ENCODE measurements at regions not wholly inside any gene's neighbourhood (a gene's known extent, or its start where the extent isn't known, plus 50 kb on each side); places are given as distances from the start of the nearest gene placed in this dataset.
A peak's percentile ranks its signal among the peaks of the same experiment; 100 is the strongest.
"Not testable (repeated sequence)": the region's sequence is repeated elsewhere in the genome, so short reads cannot be mapped to it uniquely, and the experiment has no call there.

GRCh38 chr13:78121459-78122348 is 203.1 kb upstream of the EDNRB start:
- Histone ChIP-seq H3K36me3 (ENCODE audit: insufficient read depth, low read length) (no peaks in the 10 kb centered on the region), H3F3A (ENCODE audit: low read depth) (no peaks in the 10 kb centered on the region), H3K9me2 (replicated peaks; ENCODE audit: low read depth, low read length) (no peaks in the 10 kb centered on the region), H3K4me1 (ENCODE audit: insufficient read depth, low read length, poor library complexity, severe bottlenecking) (no peaks in the 10 kb centered on the region), H3K27me3 (ENCODE audit: insufficient read depth, low read length, poor library complexity, severe bottlenecking) (no peaks in the 10 kb centered on the region), H3K9ac (ENCODE audit: low read depth, low read length, poor library complexity, severe bottlenecking) (no peak overlapping the region), H3K4me2 (ENCODE audit: low read depth, low read length, poor library complexity, severe bottlenecking) (peak overlapping the region; percentile 40), H4K20me1 (ENCODE audit: insufficient read depth, low read length, poor library complexity, severe bottlenecking) (no peaks in the 10 kb centered on the region), H3K79me2 (ENCODE audit: insufficient read depth, low read length) (no peaks in the 10 kb centered on the region), H3K4me3 (ENCODE audit: low read length, poor library complexity, severe bottlenecking) (no peak overlapping the region), H2AFZ (ENCODE audit: low read length) (0 out of 2 replicates have a peak overlapping the region, but pooled peaks have one; percentile 55), H3K9me3 (ENCODE audit: insufficient read depth, low read depth, low read length) (no peaks in the 10 kb centered on the region; the same call in 1 of the 2 replicates)
- TF ChIP-seq EZH2phosphoT487 (IDR thresholded peaks at IDR 0.05; ENCODE audit: borderline replicate concordance), result no peak
- peak; percentile 95 for TF ChIP-seq CTCF (conservative IDR thresholded peaks at IDR 0.05; ENCODE audit: low read length)

- TF ChIP-seq CTCF (conservative IDR thresholded peaks at IDR 0.05; ENCODE audit: low read length), result no peak
- TF ChIP-seq EZH2phosphoT487 (IDR thresholded peaks at IDR 0.05; ENCODE audit: borderline replicate concordance), result no peak
- no peaks in the 10 kb centered on the region for H3K79me2 ChIP-seq (ENCODE audit: insufficient read depth, low read length)
- no peak overlapping the region for H3K9ac ChIP-seq (ENCODE audit: low read depth, low read length, poor library complexity, severe bottlenecking)
- no peaks in the 10 kb centered on the region for H3K27me3 ChIP-seq (ENCODE audit: insufficient read depth, low read length, poor library complexity, severe bottlenecking)
- no peaks in the 10 kb centered on the region for H4K20me1 ChIP-seq (ENCODE audit: insufficient read depth, low read length, poor library complexity, severe bottlenecking)
- no peaks in the 10 kb centered on the region for H3F3A ChIP-seq (ENCODE audit: low read depth)
- H3K4me1 ChIP-seq (ENCODE audit: insufficient read depth, low read length, poor library complexity, severe bottlenecking), result no peaks in the 10 kb centered on the region
- H3K9me3 ChIP-seq (ENCODE audit: insufficient read depth, low read depth, low read length), result no peaks in the 10 kb centered on the region; the same call in 1 of the 2 replicates
- H3K9me2 ChIP-seq (replicated peaks; ENCODE audit: low read depth, low read length), result no peaks in the 10 kb centered on the region
- H3K4me3 ChIP-seq (ENCODE audit: low read length, poor library complexity, severe bottlenecking), result no peak overlapping the region
- H2AFZ ChIP-seq (ENCODE audit: low read length), result no peak overlapping the region
- H3K36me3 ChIP-seq (ENCODE audit: insufficient read depth, low read length), result no peaks in the 10 kb centered on the region
- peak overlapping the region; percentile 40 for H3K4me2 ChIP-seq (ENCODE audit: low read depth, low read length, poor library complexity, severe bottlenecking)
Measured at GRCh38 chr13:78121001-78121400, 202.4 kb upstream of the EDNRB start.

- H3K4me2 ChIP-seq (ENCODE audit: low read depth, low read length, poor library complexity, severe bottlenecking); H2AFZ ChIP-seq (ENCODE audit: low read length); H3F3A ChIP-seq (ENCODE audit: low read depth); H3K9me2 ChIP-seq (replicated peaks; ENCODE audit: low read depth, low read length); H3K27me3 ChIP-seq (ENCODE audit: insufficient read depth, low read length, poor library complexity, severe bottlenecking); H3K36me3 ChIP-seq (ENCODE audit: insufficient read depth, low read length); H4K20me1 ChIP-seq (ENCODE audit: insufficient read depth, low read length, poor library complexity, severe bottlenecking); H3K9me3 ChIP-seq (ENCODE audit: insufficient read depth, low read depth, low read length); H3K4me1 ChIP-seq (ENCODE audit: insufficient read depth, low read length, poor library complexity, severe bottlenecking); H3K79me2 ChIP-seq (ENCODE audit: insufficient read depth, low read length); H3K9ac ChIP-seq (ENCODE audit: low read depth, low read length, poor library complexity, severe bottlenecking); H3K4me3 ChIP-seq (ENCODE audit: low read length, poor library complexity, severe bottlenecking): not testable (repeated sequence)
Measured at GRCh38 chr13:78120144-78120543, 201.5 kb upstream of the EDNRB start.

- H3K4me3 ChIP-seq (ENCODE audit: low read length, poor library complexity, severe bottlenecking); H3K4me2 ChIP-seq (ENCODE audit: low read depth, low read length, poor library complexity, severe bottlenecking); H3K36me3 ChIP-seq (ENCODE audit: insufficient read depth, low read length); H3K79me2 ChIP-seq (ENCODE audit: insufficient read depth, low read length); H3K9ac ChIP-seq (ENCODE audit: low read depth, low read length, poor library complexity, severe bottlenecking); H3K9me3 ChIP-seq (ENCODE audit: insufficient read depth, low read depth, low read length); H4K20me1 ChIP-seq (ENCODE audit: insufficient read depth, low read length, poor library complexity, severe bottlenecking); H3K9me2 ChIP-seq (replicated peaks; ENCODE audit: low read depth, low read length); H3F3A ChIP-seq (ENCODE audit: low read depth); H3K4me1 ChIP-seq (ENCODE audit: insufficient read depth, low read length, poor library complexity, severe bottlenecking); H2AFZ ChIP-seq (ENCODE audit: low read length); H3K27me3 ChIP-seq (ENCODE audit: insufficient read depth, low read length, poor library complexity, severe bottlenecking): not testable (repeated sequence)
Measured at GRCh38 chr13:78117070-78117469, 198.4 kb upstream of the EDNRB start.

All from Loucy (cell line).